NK-92 (cell line): ENCODE measurements at regions not wholly inside any gene's neighbourhood (a gene's known extent, or its start where the extent isn't known, plus 50 kb on each side); places are given as distances from the start of the nearest gene placed in this dataset.
"Not testable (repeated sequence)": the region's sequence is repeated elsewhere in the genome, so short reads cannot be mapped to it uniquely, and the experiment has no call there.

ENCODE experiments used
- DNase-seq: peaks from one replicate; lab custom pipeline; 2025; ENCODE audit not compliant: unreplicated experiment; lab: John Stamatoyannopoulos, UW

DNA sequence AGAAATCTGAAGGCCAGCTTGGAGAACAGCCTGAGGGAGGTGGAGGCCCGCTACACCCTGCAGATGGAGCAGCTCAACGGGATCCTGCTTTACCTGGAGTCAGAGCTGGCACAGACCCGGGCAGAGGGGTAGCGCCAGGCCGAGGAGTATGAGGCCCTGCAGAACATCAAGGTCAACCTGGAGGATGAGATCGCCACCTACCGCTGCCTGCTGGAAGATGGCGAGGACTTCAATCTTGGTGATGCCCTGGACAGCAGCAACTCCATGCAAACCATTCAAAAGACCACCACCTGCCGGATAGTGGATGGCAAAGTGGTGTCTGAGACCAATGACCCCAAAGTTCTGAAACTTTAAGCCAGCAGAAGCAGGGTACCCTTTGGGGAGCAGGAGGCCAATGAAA, 318.4 kb downstream of the ZFHX3 start:
- not testable (repeated sequence) for DNase-seq

DNA sequence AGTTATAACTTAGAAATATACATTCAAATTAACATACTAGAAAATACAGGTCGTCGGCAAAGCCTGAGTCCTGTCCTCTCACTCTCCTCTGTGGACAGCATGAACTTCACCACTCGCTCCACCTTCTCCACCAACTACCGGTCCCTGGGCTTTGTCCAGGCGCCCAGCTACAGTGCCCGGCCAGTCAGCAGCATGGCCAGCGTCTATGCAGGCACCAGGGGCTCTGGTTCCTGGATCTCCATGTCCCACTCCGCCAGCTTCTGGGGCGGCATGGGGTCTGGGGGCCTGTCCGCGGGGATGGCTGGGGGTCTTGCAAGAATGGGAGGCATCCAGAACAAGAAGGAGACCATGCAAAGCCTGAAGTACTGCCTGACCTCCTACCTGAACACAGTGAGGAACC, 319.4 kb downstream of the ZFHX3 start:
- DNase-seq: no peak

DNA sequence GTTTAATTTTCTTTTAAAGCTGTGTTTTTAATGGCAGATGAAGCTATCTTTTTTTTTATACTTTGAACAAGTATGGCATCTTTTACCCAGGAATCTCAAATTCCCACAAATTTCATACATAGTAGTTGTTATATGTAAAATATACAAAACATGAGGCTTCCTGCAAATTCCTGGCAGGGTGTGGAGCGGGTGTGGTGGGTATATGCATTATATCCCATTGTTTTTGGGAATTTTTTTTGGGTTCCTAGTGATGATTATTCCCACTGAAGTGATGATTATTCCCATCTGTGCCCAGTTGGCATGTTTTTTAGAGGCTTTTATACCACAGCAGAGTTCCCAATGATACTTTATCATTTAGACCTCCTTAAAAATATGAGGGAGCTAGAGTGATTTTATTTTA, 320.4 kb downstream of the ZFHX3 start:
- DNase-seq: no peak

DNA sequence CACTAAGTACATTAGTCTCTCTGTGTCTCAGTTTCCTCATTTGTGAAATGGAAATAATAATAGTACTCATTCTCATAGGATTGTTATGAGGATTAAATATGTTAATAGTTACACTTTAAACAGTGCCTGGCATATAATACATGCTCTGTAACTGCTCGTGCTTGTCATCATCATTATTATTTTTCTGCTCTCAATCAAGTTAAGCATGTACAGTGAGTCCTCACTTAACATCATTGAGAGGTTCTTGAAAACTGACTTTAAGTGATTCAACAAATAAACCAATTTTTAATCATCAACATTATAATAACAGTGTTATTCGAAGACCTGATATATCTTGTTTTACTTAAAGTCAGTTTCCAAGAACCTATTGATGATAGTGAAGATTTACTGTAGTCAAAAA, 322.3 kb downstream of the ZFHX3 start:
- no peak for DNase-seq

DNA sequence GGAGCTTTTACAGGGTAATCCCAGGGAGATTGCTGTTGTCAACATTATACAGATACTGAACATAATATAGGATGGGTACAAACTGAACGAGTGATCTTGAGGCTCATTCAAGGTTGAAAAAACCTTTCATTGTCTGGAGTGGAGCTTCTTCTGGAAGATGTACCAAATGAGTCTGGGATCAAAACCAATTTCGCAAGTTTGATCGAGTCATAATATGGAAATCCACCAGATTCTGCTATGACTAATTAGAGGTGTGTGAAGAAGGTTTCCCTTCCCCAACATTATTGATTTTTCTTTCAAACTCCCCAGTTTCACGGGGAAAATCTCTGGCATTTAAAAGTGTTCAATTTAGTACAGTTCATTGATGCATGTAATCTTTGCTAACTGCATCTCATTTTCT, 324.1 kb downstream of the ZFHX3 start:
- DNase-seq: no peak

DNA sequence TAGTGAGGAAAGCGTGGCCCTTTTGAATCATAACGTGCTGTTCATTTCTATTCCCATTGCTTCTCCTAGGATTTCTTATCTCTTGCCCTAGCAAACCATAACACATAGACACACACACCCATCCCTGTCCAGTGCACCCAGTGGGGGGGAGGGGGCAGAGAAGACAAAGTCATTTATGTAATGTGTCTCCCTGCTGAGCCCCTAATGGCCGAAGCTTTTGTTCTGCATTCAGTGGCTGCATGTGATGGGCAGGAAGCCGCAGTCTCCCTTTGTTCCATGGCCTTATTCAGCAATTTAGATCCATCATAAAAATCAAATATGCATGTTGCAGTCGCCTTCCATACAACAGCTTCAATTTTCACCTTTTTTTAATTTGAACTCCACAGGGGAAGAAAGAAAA, 325.4 kb downstream of the ZFHX3 start:
- DNase-seq: no peak

DNA sequence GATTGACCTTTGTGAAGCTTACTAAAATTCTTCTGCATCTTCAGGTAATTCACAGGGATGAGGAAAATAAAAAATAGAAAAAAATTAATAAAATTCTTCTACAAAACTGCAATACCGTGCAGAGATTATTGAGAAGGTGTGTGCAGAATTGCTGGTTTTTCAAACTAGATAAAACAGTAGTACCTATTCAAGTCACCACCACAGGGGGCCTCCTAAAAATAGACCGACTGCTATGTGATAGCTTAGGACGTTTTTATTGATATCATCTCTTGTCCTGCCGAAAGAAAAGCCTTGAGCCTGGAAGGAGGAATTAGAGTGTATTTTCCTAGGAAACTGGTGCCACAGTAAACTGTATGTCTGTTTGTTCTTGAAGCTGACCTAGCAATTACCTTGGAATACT, 325.9 kb downstream of the ZFHX3 start:
- DNase-seq: no peak

DNA sequence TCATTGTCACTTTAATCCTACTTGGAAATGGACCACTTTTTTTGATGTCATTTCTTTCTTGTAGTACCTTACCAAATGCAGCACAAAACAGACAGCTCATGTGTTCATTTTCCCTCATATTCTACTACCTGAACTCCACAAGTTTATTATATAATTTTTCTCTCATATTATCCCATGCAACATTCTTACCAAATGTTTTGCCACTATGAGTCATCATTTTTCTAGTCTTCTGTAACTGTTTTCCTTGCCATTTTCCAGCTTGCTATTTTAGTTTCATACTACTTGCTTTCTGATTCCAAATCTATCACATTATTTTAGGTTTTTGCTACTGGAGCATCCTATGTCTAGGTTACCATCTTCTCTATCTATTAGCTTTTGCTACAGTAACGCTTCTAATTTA, 332.7 kb downstream of the ZFHX3 start:
- DNase-seq: no peak

DNA sequence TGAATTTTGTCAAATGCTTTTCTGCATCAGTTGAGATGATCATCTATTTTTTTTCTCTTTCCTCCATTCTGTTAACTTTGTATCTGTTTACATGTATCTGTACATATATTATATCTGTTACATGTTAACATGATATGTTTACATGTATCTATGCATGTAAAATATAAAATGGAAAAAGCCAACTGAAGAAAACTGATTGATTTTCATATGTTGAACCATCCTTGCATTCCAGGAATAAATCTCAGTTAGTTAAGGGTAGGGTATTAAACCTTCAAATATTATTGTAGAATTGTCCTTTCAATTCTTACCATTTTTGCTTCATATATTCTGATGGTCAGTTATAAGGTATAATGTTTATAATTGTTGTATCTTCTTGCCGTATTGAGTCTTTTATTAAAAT, 336.1 kb downstream of the ZFHX3 start:
- DNase-seq: no peak

DNA sequence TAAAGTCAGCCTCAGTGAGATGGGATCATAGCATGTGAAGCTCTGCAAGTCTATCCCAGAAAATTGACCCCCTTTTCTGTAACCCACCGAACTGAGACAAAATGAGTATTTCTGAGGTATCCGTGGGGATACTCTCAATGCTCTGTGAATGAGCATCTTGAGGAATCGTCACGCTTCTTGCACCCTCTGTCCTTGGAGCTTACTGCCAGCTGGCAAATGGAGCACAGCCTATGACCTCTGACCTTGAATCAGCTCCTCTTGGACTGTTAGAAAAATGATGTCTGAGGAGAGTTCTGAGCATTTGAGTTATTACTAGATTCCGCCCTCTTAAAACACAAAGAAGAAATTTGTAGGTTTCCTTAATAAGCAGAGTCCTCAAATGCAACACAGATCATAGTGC, 342.1 kb downstream of the ZFHX3 start:
- no peak for DNase-seq

DNA sequence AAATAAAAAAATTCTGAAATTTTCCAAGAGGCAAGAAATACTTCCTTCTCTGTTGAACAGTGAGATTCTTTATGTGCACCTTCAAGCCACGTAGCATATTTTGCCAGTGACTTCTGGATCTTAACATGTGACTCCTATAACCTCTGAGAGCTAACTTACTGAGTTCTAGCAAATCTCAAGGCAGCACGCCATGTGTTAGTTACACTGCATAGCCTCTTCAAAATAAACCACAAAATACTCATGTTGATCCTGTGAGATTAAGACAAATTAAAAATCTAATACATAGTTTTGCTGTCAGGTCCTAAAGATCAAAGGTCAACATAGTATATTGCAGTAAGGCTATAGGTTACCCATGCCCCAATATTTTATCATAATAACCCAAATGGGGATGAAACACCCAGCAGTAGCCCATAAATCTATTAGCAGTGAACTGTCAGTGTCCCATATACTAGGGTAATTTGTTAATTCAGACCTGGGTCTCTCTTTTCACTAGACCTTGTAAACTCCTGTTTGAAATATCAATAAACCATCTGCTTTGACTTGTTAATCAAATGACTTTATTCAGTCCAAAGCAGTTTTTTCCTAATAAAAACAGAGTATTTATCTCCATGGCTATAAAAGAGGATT, 343.1 kb downstream of the ZFHX3 start:
- no peak for DNase-seq

DNA sequence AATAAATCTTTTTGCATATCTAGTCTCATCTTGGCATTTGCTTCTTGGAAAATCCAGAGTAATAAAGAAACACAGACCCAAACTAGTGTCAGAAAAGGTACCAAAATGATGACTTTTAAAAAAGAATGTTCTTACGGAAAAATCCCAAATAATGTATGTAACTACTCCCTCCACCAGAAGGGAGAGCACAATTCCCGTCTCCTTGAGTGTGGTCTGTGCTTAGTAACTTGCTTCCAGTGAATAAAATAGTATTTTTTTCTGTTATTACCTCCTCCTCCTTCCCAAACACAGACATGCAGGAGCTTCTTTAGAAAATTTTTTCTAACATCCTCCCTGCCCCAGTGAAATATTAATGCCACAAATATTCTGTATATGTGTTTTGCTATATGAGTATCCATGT, 358.1 kb downstream of the ZFHX3 start:
- no peak for DNase-seq

DNA sequence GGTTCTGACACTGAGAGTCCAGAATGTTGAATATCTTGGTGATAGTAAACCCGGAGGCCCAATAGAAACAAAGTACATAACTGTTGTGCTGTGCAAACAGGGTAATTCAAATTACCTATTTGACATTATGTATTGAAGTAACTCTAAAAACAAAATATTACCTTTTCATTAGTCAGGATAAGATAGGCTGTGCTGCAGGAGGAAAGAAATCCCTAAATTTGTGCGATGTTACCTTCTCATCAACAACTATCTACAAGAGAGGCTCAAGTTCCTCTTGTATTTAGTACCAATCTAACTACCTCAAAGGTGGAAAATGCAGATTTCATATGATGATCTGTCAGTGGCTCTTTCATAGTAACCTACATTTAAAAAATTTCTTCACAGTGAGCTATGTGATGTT, 367.2 kb downstream of the ZFHX3 start:
- DNase-seq: no peak

DNA sequence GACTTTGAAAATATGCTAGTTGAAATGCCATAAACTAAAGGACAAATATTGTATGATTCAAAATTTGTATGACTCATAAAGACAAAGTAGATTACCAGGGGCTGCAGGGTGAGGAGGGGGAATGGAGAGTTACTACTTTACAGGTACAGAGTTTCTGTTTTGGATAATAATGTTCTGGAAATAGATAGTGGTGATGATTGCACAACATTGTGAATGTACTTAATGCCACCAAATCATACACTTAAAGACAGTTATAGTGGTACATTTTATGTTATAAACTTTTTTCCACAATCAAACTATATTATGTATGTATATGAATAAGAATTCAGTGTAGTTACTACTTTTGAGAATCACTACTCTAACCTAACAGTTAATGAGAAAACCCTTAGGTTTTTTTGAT, 368.1 kb downstream of the ZFHX3 start:
- DNase-seq: no peak

DNA sequence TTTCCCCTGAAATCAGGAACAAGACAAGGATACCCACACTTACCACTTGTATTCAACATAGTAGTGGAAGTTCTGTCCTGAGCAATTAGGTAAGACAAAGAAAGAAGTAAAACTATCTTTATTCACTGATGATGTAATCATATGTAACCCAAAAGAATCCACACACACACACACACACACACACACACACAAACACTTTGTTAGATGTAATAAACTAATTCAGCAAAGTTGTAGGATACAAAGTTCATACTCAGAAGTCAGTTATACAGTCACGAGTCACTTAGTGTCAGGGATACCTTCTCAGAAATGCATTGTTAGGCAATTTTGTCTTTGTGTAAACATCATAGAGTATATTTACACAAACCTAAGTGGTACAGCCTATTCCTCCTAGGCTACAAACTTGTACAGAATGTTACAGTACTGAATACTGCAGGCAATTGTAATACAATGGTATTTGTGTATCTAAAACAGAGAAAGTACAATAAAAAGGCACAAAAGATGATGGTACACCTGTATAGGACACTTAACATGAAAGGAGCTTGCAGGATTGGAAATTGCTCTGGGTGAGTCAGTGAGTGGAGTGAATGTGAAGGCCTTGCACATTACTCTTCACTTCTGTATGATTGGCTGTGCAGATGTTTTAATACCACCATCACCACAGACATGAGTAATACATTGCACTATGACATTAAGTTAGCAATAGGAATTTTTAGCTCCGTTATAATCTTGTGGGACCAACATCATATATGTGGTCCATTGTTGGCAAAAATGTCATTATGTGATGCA, 370.1 kb downstream of the ZFHX3 start:
- no peak for DNase-seq

DNA sequence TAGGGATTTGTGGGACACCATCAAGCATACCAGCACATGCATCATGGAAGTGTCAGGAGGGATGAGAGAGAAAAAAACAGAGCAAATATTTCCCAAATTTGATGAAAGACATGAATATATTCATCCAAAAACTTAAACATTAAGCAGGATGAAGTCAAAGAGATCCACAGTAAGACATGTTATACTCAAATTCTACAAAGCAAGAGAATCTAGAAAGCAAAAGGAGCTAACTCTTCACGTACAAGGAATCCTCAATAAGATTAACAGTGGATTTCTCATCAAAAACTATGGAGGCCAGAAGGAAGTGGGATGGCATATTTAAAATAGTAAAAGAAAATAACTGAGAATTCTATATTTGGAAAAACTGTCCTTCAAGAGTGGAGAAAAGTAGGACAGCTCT, 374.8 kb downstream of the ZFHX3 start:
- no peak for DNase-seq

DNA sequence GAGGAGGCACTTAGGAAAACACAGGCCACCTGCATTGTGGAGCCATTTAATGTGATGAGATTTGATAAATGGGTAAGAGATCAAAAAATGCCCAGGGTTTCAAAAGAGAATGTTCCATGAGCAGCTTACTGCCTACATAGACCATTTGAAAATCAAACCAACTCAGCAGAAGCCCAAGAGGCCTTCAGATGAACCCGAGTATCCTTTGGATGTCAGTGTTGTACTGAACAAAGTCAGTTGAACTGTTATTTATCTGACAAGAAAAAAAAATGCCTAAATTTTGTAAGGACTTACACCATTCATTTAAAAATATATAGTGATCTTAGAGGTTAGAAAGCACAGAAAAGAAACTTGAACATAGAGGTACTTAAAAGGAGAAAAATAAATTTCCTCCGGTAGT, 381.7 kb downstream of the ZFHX3 start:
- DNase-seq: no peak

DNA sequence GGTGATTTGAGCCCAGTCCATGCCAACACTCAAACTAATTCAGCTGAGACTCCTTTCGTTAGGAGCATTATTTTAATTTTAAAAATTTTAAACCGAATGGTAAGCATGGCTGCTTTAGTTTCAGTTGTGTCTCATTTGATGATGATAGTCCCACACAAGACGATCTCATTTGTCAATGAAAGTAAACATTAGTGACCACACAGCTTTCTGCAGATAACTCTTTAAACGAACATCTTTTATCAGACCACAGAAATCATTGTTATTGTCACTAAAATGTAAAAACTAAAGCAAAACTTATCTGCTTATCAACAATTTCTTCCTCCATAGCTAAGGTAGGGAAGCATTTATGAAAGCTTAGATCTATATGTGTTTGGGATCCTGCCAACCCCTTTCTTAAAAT, 382.2 kb downstream of the ZFHX3 start:
- DNase-seq: no peak

DNA sequence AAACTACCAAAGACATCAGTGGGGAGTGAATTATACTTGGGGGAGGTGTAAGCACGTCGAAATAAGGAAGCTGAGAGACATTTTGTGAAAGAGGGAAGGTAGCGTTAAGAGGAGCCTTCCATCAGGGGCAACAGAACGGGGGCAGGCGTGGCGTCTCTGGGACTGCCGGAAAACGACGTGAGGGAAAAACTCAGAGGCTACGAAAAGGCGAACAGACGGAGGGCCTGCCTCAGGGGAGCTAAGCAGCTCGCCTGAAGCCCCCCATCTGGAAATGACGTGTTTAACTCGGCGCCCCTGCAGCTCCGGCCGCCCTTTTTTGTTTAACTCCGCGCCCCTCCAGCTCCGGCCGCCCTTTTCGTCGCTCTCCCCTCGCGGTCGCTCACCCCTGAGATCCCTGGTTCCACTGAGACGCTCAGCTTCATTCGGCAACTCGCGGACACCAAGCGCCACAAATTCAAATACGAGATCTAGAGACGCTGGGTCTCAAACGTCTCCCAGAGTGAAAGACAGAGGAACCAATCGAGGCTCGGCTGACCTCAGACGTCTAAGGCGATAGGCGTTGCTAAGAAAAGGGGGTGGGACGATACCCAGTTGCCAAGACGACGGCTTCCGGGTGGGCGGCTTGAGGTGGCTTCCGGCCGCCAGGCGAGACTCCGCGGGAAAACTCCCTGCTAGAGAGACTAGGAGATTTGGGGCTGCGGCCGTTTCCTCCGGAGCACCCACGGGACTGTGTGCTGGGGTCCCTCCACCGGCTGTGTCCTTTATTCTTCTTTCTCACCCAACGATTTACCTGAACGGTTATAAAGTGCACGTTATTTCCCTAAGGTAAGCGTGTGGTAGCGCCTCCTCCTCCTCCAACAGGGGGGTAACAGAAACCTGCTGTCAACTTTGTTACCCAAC, 383.2 kb downstream of the ZFHX3 start:
- peak; percentile 47 for DNase-seq

DNA sequence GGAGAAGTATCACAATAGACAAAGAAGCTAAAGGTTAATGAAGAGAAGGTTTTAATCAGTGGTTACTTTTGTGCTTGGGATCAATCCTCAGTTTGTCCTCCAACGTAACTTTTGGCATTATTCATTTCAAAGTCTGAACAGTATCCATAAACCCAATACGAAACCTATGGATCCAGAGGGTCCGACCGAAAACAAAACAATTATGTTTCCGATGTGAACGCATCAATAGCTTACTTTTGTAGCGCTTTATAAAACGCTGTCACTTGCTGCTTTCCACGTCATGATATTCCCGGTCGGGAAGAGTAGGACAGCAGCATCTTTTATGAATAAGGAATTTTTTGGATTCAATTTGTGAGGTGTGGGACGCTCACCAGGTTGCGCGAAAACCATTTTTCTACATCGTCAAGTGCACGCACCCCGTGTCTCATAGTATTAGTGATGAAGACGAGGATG, 383.8 kb downstream of the ZFHX3 start:
- DNase-seq: no peak

DNA sequence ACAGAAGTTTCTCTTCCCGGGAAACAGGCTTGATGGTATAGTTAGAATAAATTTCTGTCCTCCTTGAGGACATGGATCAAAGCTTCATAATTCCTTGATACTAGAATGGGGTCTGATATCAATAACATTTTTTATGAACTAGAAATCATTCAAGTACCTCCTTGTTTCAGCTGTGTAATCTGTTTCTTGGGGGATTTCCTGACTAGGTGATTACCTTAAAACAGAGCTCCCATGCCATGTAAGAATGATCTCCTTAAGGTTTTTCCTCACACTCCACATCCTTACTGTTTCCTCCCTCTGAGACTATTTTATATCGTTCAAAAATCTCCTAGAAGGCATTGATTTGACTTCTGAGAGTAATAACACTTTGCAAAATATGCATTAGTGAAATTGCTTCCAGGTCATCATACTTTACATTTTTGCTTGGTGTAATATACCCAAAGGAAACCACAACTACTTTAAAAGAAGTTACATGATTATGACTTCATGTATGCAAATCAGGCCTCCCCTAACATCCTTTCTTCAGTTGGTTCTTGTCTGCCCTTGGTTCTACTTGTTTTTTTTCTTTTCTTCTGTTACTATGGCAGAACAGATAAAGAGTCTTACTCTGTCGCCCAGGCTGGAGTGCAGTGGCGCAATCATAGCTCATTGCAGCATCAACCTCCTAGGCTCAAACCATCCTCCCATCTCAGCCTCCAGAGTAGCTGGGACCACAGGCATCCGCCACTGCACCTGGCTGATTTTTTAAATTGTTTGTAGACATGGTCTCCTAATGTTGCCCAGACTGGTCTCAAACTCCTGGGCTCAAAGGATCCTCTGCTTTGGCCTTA, 388.8 kb downstream of the ZFHX3 start:
- DNase-seq: no peak
